Astrocyte (in vitro differentiated cells and primary cell): ENCODE measurements at regions not wholly inside any gene's neighbourhood (a gene's known extent, or its start where the extent isn't known, plus 50 kb on each side); places are given as distances from the start of the nearest gene placed in this dataset.

ENCODE experiments used
- DNase-seq: peaks from one replicate; pipeline ENCODE4 v3.0.0-alpha.2; 2010; ENCODE audit warnings: low read depth
- FAIRE-seq: peaks from 2 replicates; lab custom pipeline; 2011; peaks lifted over from hg19 to GRCh38; lab: Jason Lieb, UNC
- H2AFZ ChIP-seq: 2 replicates; pipeline ENCODE4 v1.6.0; 2012; ENCODE audit warnings: low read depth, low read length, inconsistent platforms
- H3K27ac ChIP-seq: 2 replicates; pipeline ENCODE4 v1.5.1; 2011; ENCODE audit warnings: low read depth, low read length, inconsistent platforms
- H3K27me3 ChIP-seq: 2 replicates; pipeline ENCODE4 v1.6.0; 2011; ENCODE audit warnings: low read length, inconsistent platforms; ENCODE audit not compliant: insufficient read depth
- H3K36me3 ChIP-seq: 2 replicates; pipeline ENCODE4 v1.5.1; 2011; ENCODE audit warnings: low read length, inconsistent platforms; ENCODE audit not compliant: insufficient read depth
- H3K4me1 ChIP-seq: 2 replicates; pipeline ENCODE4 v1.5.1; 2011; ENCODE audit warnings: low read length, inconsistent platforms; ENCODE audit not compliant: insufficient read depth
- H3K4me2 ChIP-seq: 2 replicates; pipeline ENCODE4 v1.6.0; 2012; ENCODE audit warnings: low read length, inconsistent platforms
- H3K4me3 ChIP-seq: 2 replicates; pipeline ENCODE4 v1.5.1; 2011; ENCODE audit warnings: low read depth, mild to moderate bottlenecking, low read length, inconsistent platforms; ENCODE audit not compliant: insufficient read depth
- H3K79me2 ChIP-seq: 2 replicates; pipeline ENCODE4 v1.6.0; 2012; ENCODE audit warnings: mild to moderate bottlenecking, low read length, inconsistent platforms; ENCODE audit not compliant: insufficient read depth
- H3K9ac ChIP-seq: 2 replicates; pipeline ENCODE4 v1.6.0; 2012; ENCODE audit warnings: mild to moderate bottlenecking, low read length, inconsistent platforms
- H3K9me3 ChIP-seq: 2 replicates; pipeline ENCODE4 v1.5.1; 2012; ENCODE audit warnings: low read depth, mild to moderate bottlenecking, low read length, inconsistent platforms; ENCODE audit not compliant: insufficient read depth
- H4K20me1 ChIP-seq: 2 replicates; pipeline ENCODE4 v1.6.0; 2012; ENCODE audit warnings: low read length, inconsistent platforms; ENCODE audit not compliant: insufficient read depth
- H3K27ac Mint-ChIP-seq: one replicate; pipeline ENCODE4 v1.8.0; 2021; ENCODE audit warnings: mild to moderate bottlenecking, mixed read lengths; ENCODE audit not compliant: unreplicated experiment
- H3K27me3 Mint-ChIP-seq: one replicate; pipeline ENCODE4 v1.8.0; 2021; ENCODE audit warnings: low read depth, mixed read lengths; ENCODE audit not compliant: unreplicated experiment
- H3K36me3 Mint-ChIP-seq: one replicate; pipeline ENCODE4 v1.8.0; 2021; ENCODE audit warnings: low read depth, mixed read lengths; ENCODE audit not compliant: unreplicated experiment
- H3K4me1 Mint-ChIP-seq: one replicate; pipeline ENCODE4 v1.8.0; 2021; ENCODE audit warnings: low read depth, mixed read lengths; ENCODE audit not compliant: unreplicated experiment
- H3K4me3 Mint-ChIP-seq: one replicate; pipeline ENCODE4 v1.8.0; 2021; ENCODE audit warnings: mild to moderate bottlenecking, moderate library complexity, mixed read lengths; ENCODE audit not compliant: unreplicated experiment
- H3K9me3 Mint-ChIP-seq: one replicate; pipeline ENCODE4 v1.8.0; 2021; ENCODE audit warnings: mild to moderate bottlenecking, mixed read lengths; ENCODE audit not compliant: unreplicated experiment
- EZH2 ChIP-seq: IDR thresholded peaks from 2 replicates; pipeline ENCODE4 v1.6.1; 2012; ENCODE audit warnings: mild to moderate bottlenecking, low read length, inconsistent platforms; ENCODE audit not compliant: insufficient read depth
- TF ChIP-seq, protein P1 (sequence below): IDR thresholded peaks from 2 replicates; pipeline ENCODE4 v1.5.1; 2011; ENCODE audit warnings: low read depth, mild to moderate bottlenecking, inconsistent platforms, low read length, moderate library complexity; ENCODE audit not compliant: insufficient read depth

DNA sequence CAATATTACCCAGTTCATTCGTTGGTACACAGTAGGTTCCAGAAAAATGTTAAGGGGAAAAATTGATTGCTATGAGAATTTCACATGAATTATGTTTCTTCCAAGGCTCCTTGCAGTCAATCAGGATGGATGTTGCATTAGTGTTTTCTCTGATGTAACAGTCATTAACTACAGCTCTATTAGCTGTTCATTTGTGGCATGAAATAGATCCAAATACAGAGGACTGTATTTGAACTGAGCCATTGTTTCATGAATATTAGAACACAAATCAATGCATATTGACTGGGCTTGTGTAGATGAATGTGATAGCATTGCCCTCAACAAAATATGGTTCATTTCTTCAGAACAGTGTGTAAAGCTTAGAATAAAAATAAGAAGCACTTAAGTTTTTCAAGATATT, 203.0 kb upstream of the SGO1 start:
- no peaks in the 10 kb centered on the region for H3K27me3 Mint-ChIP-seq
- H3K36me3 ChIP-seq: no peaks in the 10 kb centered on the region
- FAIRE-seq (no peak), DNase-seq (no peak)
- H3K4me1 Mint-ChIP-seq: no peaks in the 10 kb centered on the region
- no peak overlapping the region for H3K4me3 Mint-ChIP-seq
- no peaks in the 10 kb centered on the region for H3K79me2 ChIP-seq
- no peak overlapping the region for H3K9ac ChIP-seq
- no peaks in the 10 kb centered on the region for H3K36me3 Mint-ChIP-seq
- H3K4me3 ChIP-seq: no peak overlapping the region
- peaks cover under 1% of the 10 kb centered on the region for H3K9me3 ChIP-seq
- H3K4me1 ChIP-seq: no peaks in the 10 kb centered on the region
- H3K4me2 ChIP-seq: no peak overlapping the region
- no peak for TF ChIP-seq EZH2
- TF ChIP-seq, protein P1, sequence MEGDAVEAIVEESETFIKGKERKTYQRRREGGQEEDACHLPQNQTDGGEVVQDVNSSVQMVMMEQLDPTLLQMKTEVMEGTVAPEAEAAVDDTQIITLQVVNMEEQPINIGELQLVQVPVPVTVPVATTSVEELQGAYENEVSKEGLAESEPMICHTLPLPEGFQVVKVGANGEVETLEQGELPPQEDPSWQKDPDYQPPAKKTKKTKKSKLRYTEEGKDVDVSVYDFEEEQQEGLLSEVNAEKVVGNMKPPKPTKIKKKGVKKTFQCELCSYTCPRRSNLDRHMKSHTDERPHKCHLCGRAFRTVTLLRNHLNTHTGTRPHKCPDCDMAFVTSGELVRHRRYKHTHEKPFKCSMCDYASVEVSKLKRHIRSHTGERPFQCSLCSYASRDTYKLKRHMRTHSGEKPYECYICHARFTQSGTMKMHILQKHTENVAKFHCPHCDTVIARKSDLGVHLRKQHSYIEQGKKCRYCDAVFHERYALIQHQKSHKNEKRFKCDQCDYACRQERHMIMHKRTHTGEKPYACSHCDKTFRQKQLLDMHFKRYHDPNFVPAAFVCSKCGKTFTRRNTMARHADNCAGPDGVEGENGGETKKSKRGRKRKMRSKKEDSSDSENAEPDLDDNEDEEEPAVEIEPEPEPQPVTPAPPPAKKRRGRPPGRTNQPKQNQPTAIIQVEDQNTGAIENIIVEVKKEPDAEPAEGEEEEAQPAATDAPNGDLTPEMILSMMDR: no peak
- H3K27ac Mint-ChIP-seq: no peak overlapping the region
- H3K9me3 Mint-ChIP-seq: no peaks in the 10 kb centered on the region
- no peak overlapping the region for H2AFZ ChIP-seq
- no peaks in the 10 kb centered on the region for H4K20me1 ChIP-seq
- H3K27ac ChIP-seq: no peak overlapping the region
- H3K27me3 ChIP-seq: no peaks in the 10 kb centered on the region

DNA sequence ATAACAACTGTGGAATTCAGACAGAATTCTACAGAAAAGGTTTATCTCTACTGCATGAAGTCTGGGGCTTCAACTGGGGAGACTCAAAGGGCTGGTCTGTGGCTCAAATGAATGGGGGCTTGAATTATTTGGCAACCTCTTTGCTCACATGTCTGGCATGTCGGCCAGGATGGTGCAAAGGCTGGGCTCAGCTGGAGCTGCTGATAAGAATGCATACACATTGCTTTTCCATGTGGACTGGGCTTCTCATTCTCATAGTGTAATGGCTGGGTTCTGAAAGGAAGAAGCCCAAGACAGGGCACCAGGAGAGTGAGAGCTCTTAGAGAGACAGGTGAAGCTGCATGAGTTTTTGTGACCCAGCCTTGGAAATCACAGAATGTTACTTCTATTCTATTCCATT, 194.3 kb upstream of the SGO1 start:
- FAIRE-seq (no peak), DNase-seq (no peak)
- Histone ChIP-seq H3K27me3 (no peaks in the 10 kb centered on the region), H3K9me3 (no peaks in the 10 kb centered on the region), H3K36me3 (no peaks in the 10 kb centered on the region), H3K4me3 (no peak overlapping the region), H3K79me2 (no peaks in the 10 kb centered on the region), H3K27ac (no peak overlapping the region), H3K4me2 (no peak overlapping the region), H2AFZ (no peak overlapping the region), H3K9ac (no peak overlapping the region), H4K20me1 (no peaks in the 10 kb centered on the region), H3K4me1 (no peaks in the 10 kb centered on the region)
- no peak overlapping the region for H3K4me3 Mint-ChIP-seq
- H3K36me3 Mint-ChIP-seq: no peaks in the 10 kb centered on the region
- H3K27me3 Mint-ChIP-seq: no peaks in the 10 kb centered on the region
- H3K9me3 Mint-ChIP-seq: no peaks in the 10 kb centered on the region
- H3K4me1 Mint-ChIP-seq: peaks cover 5% of the 10 kb centered on the region
- TF ChIP-seq, protein P1: no peak
- TF ChIP-seq EZH2: no peak
- H3K27ac Mint-ChIP-seq: no peak overlapping the region

DNA sequence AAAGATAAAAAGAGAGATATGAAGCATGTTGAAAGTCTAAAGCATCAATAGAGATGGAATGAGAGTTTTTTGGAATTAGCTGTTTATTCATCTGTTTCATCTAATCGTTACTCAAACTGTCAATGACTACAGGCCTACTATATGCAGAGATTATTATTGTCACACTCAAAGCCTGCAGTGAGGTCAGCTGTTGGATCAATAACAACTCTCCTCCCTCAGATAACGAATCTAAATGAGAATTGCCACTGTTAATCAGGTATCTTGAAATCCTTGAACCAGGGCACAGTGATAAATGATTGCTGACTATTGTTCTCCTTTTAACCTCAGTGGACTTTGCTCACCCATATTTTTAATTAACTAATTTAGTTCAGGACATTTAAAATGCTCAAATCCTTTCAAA, 192.3 kb upstream of the SGO1 start:
- H2AFZ ChIP-seq: no peak overlapping the region
- H3K4me3 Mint-ChIP-seq: no peak overlapping the region

More for the DNA sequence above, 192.3 kb upstream of the SGO1 start:
- TF ChIP-seq EZH2: no peak
- TF ChIP-seq, protein P1: no peak
- no peak for FAIRE-seq
- no peaks in the 10 kb centered on the region for H3K9me3 ChIP-seq
- H3K4me3 ChIP-seq: no peak overlapping the region
- H3K27ac Mint-ChIP-seq: no peak overlapping the region
- no peaks in the 10 kb centered on the region for H3K4me1 ChIP-seq
- H3K4me1 Mint-ChIP-seq: peaks cover 5% of the 10 kb centered on the region
- no peaks in the 10 kb centered on the region for H4K20me1 ChIP-seq
- H3K4me2 ChIP-seq: no peak overlapping the region
- DNase-seq: no peak
- no peak overlapping the region for H3K9ac ChIP-seq
- H3K27me3 Mint-ChIP-seq: no peaks in the 10 kb centered on the region
- H3K36me3 ChIP-seq: no peaks in the 10 kb centered on the region
- no peaks in the 10 kb centered on the region for H3K79me2 ChIP-seq
- no peaks in the 10 kb centered on the region for H3K36me3 Mint-ChIP-seq
- no peaks in the 10 kb centered on the region for H3K9me3 Mint-ChIP-seq
- H3K27me3 ChIP-seq: no peaks in the 10 kb centered on the region
- H3K27ac ChIP-seq: no peak overlapping the region
